WTC11 (cell line): ENCODE measurements at regions not wholly inside any gene's neighbourhood (a gene's known extent, or its start where the extent isn't known, plus 50 kb on each side); places are given as distances from the start of the nearest gene placed in this dataset.

Source experiments
- ATAC-seq: fragments of 200-7000 bp; cut with Tn5 transposase; 2 replicates; pipeline ENCODE4 v1.10.0; 2021; ENCODE audit warnings: mild to moderate bottlenecking, moderate library complexity
- CTCF ChIA-PET: fragments of 300-600 bp; sonication (Branson Sonifier 250); formaldehyde crosslinking; loops from one replicate; lab custom pipeline; 2021; ENCODE audit warnings: antibody characterized with exemption; lab: Charles Lee
- POLR2A ChIA-PET: fragments of 350-600 bp; sonication (Branson Sonifier 250); formaldehyde crosslinking; loops from one replicate; lab custom pipeline; 2021; ENCODE audit warnings: antibody characterized with exemption; lab: Charles Lee
- DNase-seq: peaks from one replicate; pipeline ENCODE4 v3.0.0; 2021; ENCODE audit warnings: low spot score
- H3K27ac Mint-ChIP-seq: 2 replicates; pipeline ENCODE4 v1.8.0; 2021; ENCODE audit warnings: mixed read lengths
- H3K27me3 Mint-ChIP-seq: 2 replicates; pipeline ENCODE4 v1.8.0; 2021; ENCODE audit warnings: low read depth, mild to moderate bottlenecking, moderate library complexity, mixed read lengths
- H3K36me3 Mint-ChIP-seq: 2 replicates; pipeline ENCODE4 v1.8.0; 2021; ENCODE audit warnings: mixed read lengths
- H3K4me1 Mint-ChIP-seq: 2 replicates; pipeline ENCODE4 v1.8.0; 2022; ENCODE audit warnings: mixed read lengths
- H3K4me3 Mint-ChIP-seq: 2 replicates; pipeline ENCODE4 v1.8.0; 2021; ENCODE audit warnings: mild to moderate bottlenecking, moderate library complexity, mixed read lengths
- H3K9me3 Mint-ChIP-seq: 2 replicates; pipeline ENCODE4 v1.8.0; 2021; ENCODE audit warnings: mixed read lengths
- CREB1 ChIP-seq: sonication (generic); formaldehyde crosslinking; IDR thresholded peaks from 2 replicates; pipeline ENCODE4 v1.8.0; 2023; ENCODE audit warnings: mild to moderate bottlenecking, missing genetic modification reagents
- CREM ChIP-seq: sonication (generic); formaldehyde crosslinking; IDR thresholded peaks from 2 replicates; pipeline ENCODE4 v1.8.1; 2022; ENCODE audit warnings: mild to moderate bottlenecking, missing genetic modification reagents, moderate library complexity
- EMX1 ChIP-seq: fragments of 250-450 bp; sonication (Bioruptor Pico); IDR thresholded peaks from 2 replicates; pipeline ENCODE4 v1.8.0; 2021; ENCODE audit warnings: mild to moderate bottlenecking
- ETV6 ChIP-seq: sonication (generic); formaldehyde crosslinking; IDR thresholded peaks from 2 replicates; pipeline ENCODE4 v1.8.1; 2022; ENCODE audit warnings: mild to moderate bottlenecking, missing genetic modification reagents
- GABPB1 ChIP-seq: sonication (generic); formaldehyde crosslinking; IDR thresholded peaks from 2 replicates; pipeline ENCODE4 v1.8.1; 2023; ENCODE audit warnings: mild to moderate bottlenecking, missing genetic modification reagents
- KAT7 ChIP-seq: sonication (generic); formaldehyde crosslinking; IDR thresholded peaks from 2 replicates; pipeline ENCODE4 v1.8.1; 2023; ENCODE audit warnings: missing genetic modification reagents, mild to moderate bottlenecking, borderline replicate concordance
- NFE2L1 ChIP-seq: sonication (generic); formaldehyde crosslinking; IDR thresholded peaks from 2 replicates; pipeline ENCODE4 v1.8.1; 2023; ENCODE audit warnings: missing genetic modification reagents
- NFYB ChIP-seq: sonication (generic); formaldehyde crosslinking; conservative IDR thresholded peaks from 2 replicates; pipeline ENCODE4 v1.8.0; 2022; ENCODE audit warnings: low read depth, missing genetic modification reagents
- RELA ChIP-seq: sonication (generic); formaldehyde crosslinking; IDR thresholded peaks from 2 replicates; pipeline ENCODE4 v1.8.1; 2022; ENCODE audit warnings: missing genetic modification reagents, mild to moderate bottlenecking, borderline replicate concordance
- SOX15 ChIP-seq: fragments of 250-450 bp; sonication (Bioruptor Pico); IDR thresholded peaks from 2 replicates; pipeline ENCODE4 v1.9.0; 2021; ENCODE audit warnings: mild to moderate bottlenecking
- TEAD4 ChIP-seq: sonication (generic); formaldehyde crosslinking; IDR thresholded peaks from 2 replicates; pipeline ENCODE4 v1.8.0; 2022; ENCODE audit warnings: mild to moderate bottlenecking, missing genetic modification reagents
- TP53 ChIP-seq: sonication (generic); formaldehyde crosslinking; IDR thresholded peaks from 2 replicates; pipeline ENCODE4 v1.8.1; 2023; ENCODE audit warnings: mild to moderate bottlenecking, missing genetic modification reagents
- ZNF416 ChIP-seq: fragments of 250-450 bp; sonication (Bioruptor Pico); IDR thresholded peaks from 2 replicates; pipeline ENCODE4 v1.9.0; 2021; ENCODE audit warnings: mild to moderate bottlenecking, inconsistent platforms
- TF ChIP-seq, protein P1 (sequence below): fragments of 250-450 bp; sonication (Bioruptor Pico); IDR thresholded peaks from 2 replicates; pipeline ENCODE4 v2.1.2; 2022; ENCODE audit warnings: mild to moderate bottlenecking, moderate library complexity
- TF ChIP-seq, protein P2 (sequence below): sonication (generic); formaldehyde crosslinking; IDR thresholded peaks from 2 replicates; pipeline ENCODE4 v1.8.1; 2023; ENCODE audit warnings: mild to moderate bottlenecking, moderate library complexity, missing genetic modification reagents
- TF ChIP-seq, protein P3 (sequence below): sonication (generic); formaldehyde crosslinking; IDR thresholded peaks from 2 replicates; pipeline ENCODE4 v1.8.1; 2022; ENCODE audit warnings: mild to moderate bottlenecking, missing genetic modification reagents, moderate library complexity, borderline replicate concordance
- TF ChIP-seq, protein P4 (sequence below): sonication (generic); formaldehyde crosslinking; IDR thresholded peaks from 2 replicates; pipeline ENCODE4 v1.8.1; 2022; ENCODE audit warnings: low read depth, mild to moderate bottlenecking, moderate library complexity, missing genetic modification reagents, borderline replicate concordance
- TF ChIP-seq, protein P5 (sequence below): sonication (generic); formaldehyde crosslinking; IDR thresholded peaks from 2 replicates; pipeline ENCODE4 v1.8.1; 2023; ENCODE audit warnings: mild to moderate bottlenecking, missing genetic modification reagents, moderate library complexity
- TF ChIP-seq, protein P6 (sequence below): fragments of 200-600 bp; IDR thresholded peaks from 2 replicates; pipeline ENCODE4 v1.8.0; 2022; ENCODE audit warnings: antibody characterized with exemption

DNA sequence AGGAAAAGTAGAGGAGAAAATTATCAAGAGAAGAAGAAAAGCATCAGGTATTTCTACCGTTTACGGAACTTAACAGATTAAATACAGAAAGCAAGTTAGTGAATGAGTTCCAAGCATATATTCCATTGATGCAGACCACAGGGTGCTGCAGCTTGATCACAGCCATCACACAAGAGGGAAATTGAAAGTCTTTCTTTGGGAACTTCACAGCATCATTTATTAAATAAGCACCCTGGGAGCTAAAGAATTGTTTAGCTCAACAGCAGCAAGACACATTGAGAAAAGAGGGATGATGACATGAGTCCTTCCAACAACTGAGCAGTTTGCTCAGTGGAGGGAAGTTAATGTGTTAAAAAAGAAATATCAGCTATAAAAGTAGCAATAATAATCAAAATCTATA is 69.3 kb upstream of the DYNC1I2 start (continued):
- TF ChIP-seq, protein P1, sequence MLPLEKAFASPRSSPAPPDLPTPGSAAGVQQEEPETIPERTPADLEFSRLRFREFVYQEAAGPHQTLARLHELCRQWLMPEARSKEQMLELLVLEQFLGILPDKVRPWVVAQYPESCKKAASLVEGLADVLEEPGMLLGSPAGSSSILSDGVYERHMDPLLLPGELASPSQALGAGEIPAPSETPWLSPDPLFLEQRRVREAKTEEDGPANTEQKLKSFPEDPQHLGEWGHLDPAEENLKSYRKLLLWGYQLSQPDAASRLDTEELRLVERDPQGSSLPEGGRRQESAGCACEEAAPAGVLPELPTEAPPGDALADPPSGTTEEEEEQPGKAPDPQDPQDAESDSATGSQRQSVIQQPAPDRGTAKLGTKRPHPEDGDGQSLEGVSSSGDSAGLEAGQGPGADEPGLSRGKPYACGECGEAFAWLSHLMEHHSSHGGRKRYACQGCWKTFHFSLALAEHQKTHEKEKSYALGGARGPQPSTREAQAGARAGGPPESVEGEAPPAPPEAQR (CRISPR knock-in tag), result no peak
- no peak for TF ChIP-seq CREM (CRISPR knock-in tag)
- TF ChIP-seq, protein P2, sequence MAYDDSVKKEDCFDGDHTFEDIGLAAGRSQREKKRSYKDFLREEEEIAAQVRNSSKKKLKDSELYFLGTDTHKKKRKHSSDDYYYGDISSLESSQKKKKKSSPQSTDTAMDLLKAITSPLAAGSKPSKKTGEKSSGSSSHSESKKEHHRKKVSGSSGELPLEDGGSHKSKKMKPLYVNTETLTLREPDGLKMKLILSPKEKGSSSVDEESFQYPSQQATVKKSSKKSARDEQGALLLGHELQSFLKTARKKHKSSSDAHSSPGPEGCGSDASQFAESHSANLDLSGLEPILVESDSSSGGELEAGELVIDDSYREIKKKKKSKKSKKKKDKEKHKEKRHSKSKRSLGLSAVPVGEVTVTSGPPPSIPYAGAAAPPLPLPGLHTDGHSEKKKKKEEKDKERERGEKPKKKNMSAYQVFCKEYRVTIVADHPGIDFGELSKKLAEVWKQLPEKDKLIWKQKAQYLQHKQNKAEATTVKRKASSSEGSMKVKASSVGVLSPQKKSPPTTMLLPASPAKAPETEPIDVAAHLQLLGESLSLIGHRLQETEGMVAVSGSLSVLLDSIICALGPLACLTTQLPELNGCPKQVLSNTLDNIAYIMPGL (CRISPR knock-in tag), result no peak
- TF ChIP-seq ETV6 (CRISPR knock-in tag), result no peak
- TF ChIP-seq, protein P3, sequence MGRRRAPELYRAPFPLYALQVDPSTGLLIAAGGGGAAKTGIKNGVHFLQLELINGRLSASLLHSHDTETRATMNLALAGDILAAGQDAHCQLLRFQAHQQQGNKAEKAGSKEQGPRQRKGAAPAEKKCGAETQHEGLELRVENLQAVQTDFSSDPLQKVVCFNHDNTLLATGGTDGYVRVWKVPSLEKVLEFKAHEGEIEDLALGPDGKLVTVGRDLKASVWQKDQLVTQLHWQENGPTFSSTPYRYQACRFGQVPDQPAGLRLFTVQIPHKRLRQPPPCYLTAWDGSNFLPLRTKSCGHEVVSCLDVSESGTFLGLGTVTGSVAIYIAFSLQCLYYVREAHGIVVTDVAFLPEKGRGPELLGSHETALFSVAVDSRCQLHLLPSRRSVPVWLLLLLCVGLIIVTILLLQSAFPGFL (CRISPR knock-in tag), result no peak
- no peak for TF ChIP-seq GABPB1
- TF ChIP-seq, protein P4, sequence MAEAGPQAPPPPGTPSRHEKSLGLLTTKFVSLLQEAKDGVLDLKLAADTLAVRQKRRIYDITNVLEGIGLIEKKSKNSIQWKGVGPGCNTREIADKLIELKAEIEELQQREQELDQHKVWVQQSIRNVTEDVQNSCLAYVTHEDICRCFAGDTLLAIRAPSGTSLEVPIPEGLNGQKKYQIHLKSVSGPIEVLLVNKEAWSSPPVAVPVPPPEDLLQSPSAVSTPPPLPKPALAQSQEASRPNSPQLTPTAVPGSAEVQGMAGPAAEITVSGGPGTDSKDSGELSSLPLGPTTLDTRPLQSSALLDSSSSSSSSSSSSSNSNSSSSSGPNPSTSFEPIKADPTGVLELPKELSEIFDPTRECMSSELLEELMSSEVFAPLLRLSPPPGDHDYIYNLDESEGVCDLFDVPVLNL (CRISPR knock-in tag), result no peak
- no peak for TF ChIP-seq SOX15 (CRISPR knock-in tag)
- no peak for TF ChIP-seq NFYB (CRISPR knock-in tag)
- TF ChIP-seq TP53, result no peak
- TF ChIP-seq, all 79 proteins: peak for 0

DNA sequence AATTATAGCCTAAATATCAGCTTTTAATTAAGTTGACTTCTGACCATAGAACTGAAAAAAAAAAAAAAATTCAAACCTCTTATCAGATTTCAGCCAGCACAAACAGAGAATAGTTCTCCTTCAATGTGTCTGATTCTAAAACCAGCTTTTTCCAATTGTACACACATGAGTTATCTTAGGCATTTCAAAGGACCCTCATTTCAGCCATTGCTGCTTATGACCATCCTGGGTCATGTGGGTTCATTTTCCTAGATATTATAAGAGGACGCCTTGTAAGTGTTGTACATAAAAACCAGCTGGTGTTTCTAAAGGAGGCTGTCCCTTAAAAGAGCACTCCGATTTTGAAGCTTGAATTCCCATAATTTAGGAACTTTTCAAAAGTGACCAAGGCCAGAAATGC is 62.3 kb upstream of the DYNC1I2 start:
- peaks cover 39% of the 10 kb centered on the region for H3K9me3 Mint-ChIP-seq
- H3K4me3 Mint-ChIP-seq, result no peak overlapping the region
- DNase-seq (no peak), ATAC-seq (no peak)
- ChIA-PET POLR2A (no interaction called here), CTCF (no interaction called here)
- no peak overlapping the region for H3K27ac Mint-ChIP-seq
- H3K36me3 Mint-ChIP-seq, result peaks cover 34% of the 10 kb centered on the region
- TF ChIP-seq, protein P5, sequence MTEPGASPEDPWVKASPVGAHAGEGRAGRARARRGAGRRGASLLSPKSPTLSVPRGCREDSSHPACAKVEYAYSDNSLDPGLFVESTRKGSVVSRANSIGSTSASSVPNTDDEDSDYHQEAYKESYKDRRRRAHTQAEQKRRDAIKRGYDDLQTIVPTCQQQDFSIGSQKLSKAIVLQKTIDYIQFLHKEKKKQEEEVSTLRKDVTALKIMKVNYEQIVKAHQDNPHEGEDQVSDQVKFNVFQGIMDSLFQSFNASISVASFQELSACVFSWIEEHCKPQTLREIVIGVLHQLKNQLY (CRISPR knock-in tag), result no peak
- TF ChIP-seq TEAD4 (no peak), CREB1 (no peak), EMX1 (no peak), KAT7 (CRISPR knock-in tag) (no peak), RELA (no peak), NFE2L1 (no peak), ZNF416 (no peak)
- TF ChIP-seq, protein P1 (CRISPR knock-in tag), result no peak
- TF ChIP-seq, protein P6, sequence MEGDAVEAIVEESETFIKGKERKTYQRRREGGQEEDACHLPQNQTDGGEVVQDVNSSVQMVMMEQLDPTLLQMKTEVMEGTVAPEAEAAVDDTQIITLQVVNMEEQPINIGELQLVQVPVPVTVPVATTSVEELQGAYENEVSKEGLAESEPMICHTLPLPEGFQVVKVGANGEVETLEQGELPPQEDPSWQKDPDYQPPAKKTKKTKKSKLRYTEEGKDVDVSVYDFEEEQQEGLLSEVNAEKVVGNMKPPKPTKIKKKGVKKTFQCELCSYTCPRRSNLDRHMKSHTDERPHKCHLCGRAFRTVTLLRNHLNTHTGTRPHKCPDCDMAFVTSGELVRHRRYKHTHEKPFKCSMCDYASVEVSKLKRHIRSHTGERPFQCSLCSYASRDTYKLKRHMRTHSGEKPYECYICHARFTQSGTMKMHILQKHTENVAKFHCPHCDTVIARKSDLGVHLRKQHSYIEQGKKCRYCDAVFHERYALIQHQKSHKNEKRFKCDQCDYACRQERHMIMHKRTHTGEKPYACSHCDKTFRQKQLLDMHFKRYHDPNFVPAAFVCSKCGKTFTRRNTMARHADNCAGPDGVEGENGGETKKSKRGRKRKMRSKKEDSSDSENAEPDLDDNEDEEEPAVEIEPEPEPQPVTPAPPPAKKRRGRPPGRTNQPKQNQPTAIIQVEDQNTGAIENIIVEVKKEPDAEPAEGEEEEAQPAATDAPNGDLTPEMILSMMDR, result no peak
- peaks cover 6% of the 10 kb centered on the region; the same call in 1 of the 2 replicates for H3K4me1 Mint-ChIP-seq
- 0 out of 2 replicates have a peak, but pooled peaks cover 3% of the 10 kb centered on the region for H3K27me3 Mint-ChIP-seq
